Right atrium auricular region (tissue), 2 donors: ENCODE measurements at regions not wholly inside any gene's neighbourhood (a gene's known extent, or its start where the extent isn't known, plus 50 kb on each side); places are given as distances from the start of the nearest gene placed in this dataset.
A peak's percentile ranks its signal among the peaks of the same experiment; 100 is the strongest.

Source experiments
- DNase-seq: peaks from one replicate; pipeline ENCODE4 v3.0.0-alpha.2; 2019; ENCODE audit warnings: low spot score
- H3K27ac ChIP-seq, 2 donors: fragments of 200-600 bp; sonication (generic); 1 replicate in 1 of 2; 2 replicates in 1 of 2; pipeline ENCODE4 v1.5.1; 2016 to 2019
- H3K27me3 ChIP-seq, 2 donors: fragments of 200-600 bp; sonication (generic); one replicate each; pipeline versions ENCODE4 v1.5.1 to v1.6.0; 2017 to 2019
- H3K36me3 ChIP-seq: fragments of 200-600 bp; sonication (generic); one replicate; pipeline ENCODE4 v1.5.1; 2016
- H3K4me1 ChIP-seq, 2 donors: fragments of 200-600 bp; sonication (generic); one replicate each; pipeline versions ENCODE4 v1.5.1 to v1.6.0; 2017 to 2019
- H3K4me3 ChIP-seq, 2 donors: fragments of 200-600 bp; sonication (generic); 1 replicate in 1 of 2; 2 replicates in 1 of 2; pipeline ENCODE4 v1.5.1; 2017 to 2019; ENCODE audit warnings: mild to moderate bottlenecking in 1 of 2, moderate library complexity in 1 of 2
- H3K9me3 ChIP-seq, 2 donors: fragments of 200-600 bp; sonication (generic); one replicate each; pipeline ENCODE4 v1.5.1; 2019
- TF ChIP-seq, protein P1 (sequence below), 2 donors: fragments of 200-600 bp; sonication (generic); IDR thresholded peaks; one replicate each; pipeline ENCODE4 v1.5.1; 2019; ENCODE audit warnings: antibody characterized with exemption in 2 of 2

DNA sequence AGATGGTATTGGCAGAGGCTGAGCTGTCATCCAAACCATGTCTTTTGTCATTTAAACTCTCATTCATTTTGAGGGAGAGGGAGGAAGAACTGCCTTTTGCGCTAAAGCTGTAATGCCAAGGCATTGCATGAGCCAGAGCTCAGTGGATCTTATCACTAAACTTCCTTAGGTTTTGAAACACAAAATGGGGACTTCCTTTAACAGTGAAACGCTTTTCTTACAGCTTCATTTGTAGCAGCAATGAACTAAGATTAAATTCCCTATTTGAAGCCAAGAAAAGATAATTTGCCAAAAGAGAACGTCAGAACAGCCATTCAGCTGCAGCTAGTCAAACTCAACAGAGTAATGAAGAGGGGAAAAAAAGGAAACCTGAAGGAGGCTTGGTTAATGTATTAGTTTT is 143.5 kb upstream of the MMADHC start:
- H3K4me3 ChIP-seq = no peak overlapping the region
- no peaks in the 10 kb centered on the region for H3K36me3 ChIP-seq
- H3K9me3 ChIP-seq = no peaks in the 10 kb centered on the region
- peaks cover 0 to 3% of the 10 kb centered on the region in 2 donors for H3K4me1 ChIP-seq
- H3K27ac ChIP-seq = peak overlapping the region in 1 of 2 donors; percentile 27
- H3K27me3 ChIP-seq = no peaks in the 10 kb centered on the region
- TF ChIP-seq, protein P1, sequence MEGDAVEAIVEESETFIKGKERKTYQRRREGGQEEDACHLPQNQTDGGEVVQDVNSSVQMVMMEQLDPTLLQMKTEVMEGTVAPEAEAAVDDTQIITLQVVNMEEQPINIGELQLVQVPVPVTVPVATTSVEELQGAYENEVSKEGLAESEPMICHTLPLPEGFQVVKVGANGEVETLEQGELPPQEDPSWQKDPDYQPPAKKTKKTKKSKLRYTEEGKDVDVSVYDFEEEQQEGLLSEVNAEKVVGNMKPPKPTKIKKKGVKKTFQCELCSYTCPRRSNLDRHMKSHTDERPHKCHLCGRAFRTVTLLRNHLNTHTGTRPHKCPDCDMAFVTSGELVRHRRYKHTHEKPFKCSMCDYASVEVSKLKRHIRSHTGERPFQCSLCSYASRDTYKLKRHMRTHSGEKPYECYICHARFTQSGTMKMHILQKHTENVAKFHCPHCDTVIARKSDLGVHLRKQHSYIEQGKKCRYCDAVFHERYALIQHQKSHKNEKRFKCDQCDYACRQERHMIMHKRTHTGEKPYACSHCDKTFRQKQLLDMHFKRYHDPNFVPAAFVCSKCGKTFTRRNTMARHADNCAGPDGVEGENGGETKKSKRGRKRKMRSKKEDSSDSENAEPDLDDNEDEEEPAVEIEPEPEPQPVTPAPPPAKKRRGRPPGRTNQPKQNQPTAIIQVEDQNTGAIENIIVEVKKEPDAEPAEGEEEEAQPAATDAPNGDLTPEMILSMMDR (IDR thresholded peaks at IDR 0.05) = no peak
- no peak for DNase-seq

DNA sequence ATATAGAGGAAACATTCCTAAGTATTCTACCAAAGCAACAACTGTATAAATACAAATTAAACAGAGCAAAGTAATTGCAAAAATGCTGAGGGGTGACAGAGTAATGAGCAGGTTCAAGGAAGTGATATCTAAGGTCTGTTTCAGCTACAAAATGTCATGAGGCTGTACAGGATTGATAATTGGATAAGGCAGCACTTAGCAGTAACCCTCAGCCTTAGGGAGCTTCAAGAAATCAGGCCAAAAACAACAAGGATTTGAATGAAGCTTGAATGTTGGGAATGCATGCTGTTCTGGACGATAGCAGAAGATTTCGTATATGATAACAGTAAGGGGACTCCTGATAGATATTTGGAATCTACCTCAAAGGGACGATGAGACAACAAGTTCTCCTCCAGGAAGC is 142.0 kb upstream of the MMADHC start:
- H3K36me3 ChIP-seq = no peaks in the 10 kb centered on the region
- H3K4me3 ChIP-seq = no peak overlapping the region
- no peaks in the 10 kb centered on the region for H3K9me3 ChIP-seq
- no peaks in the 10 kb centered on the region for H3K27me3 ChIP-seq
- H3K27ac ChIP-seq = no peak overlapping the region
- DNase-seq = no peak
- peaks cover 0 to 3% of the 10 kb centered on the region in 2 donors for H3K4me1 ChIP-seq
- TF ChIP-seq, protein P1 (IDR thresholded peaks at IDR 0.05) = no peak

DNA sequence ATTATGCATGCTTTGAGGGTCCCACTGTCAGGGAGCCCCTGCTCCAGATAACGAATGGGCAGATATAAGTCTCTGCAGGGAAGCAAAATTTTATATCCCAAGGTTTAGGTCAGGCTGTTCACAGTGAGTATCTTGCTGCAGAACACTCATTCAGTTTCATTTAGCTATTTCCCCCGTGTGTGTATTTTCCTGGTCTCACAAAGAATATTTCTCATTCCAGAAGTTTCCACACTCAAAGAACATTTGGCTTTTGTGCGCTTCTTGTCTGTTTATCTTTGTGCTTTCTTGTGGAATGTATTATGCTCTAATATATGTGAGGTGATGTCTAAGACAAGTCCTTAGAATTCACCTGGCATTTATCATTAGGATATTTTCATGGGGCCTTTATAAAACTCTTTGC is 140.4 kb upstream of the MMADHC start:
- Histone ChIP-seq H3K9me3 (no peaks in the 10 kb centered on the region), H3K27me3 (no peaks in the 10 kb centered on the region), H3K27ac (no peak overlapping the region), H3K4me3 (no peak overlapping the region), H3K36me3 (no peaks in the 10 kb centered on the region), H3K4me1 (peaks cover 0 to 3% of the 10 kb centered on the region in 2 donors)
- TF ChIP-seq, protein P1 (IDR thresholded peaks at IDR 0.05) = no peak
- no peak for DNase-seq

DNA sequence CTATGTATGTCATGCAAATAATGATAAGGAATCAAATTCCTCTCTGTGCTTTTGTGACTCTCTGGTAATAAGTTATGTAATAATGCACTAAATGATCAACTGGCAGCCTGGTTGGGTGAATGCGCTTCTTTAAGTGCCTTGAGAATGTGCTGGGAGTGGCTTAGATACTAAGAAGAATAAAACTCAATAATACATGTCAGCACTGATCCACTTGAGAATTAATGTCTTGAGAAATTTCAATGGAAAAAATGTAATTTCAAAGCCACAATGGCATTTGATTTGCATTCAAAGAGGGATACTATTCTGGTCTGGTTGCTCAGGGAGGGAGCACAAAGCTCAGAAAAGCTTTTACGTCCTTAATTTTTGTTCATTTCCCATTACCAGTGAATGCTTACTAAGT is 137.7 kb upstream of the MMADHC start:
- H3K9me3 ChIP-seq = no peaks in the 10 kb centered on the region
- TF ChIP-seq, protein P1 (IDR thresholded peaks at IDR 0.05) = no peak
- H3K4me3 ChIP-seq = no peak overlapping the region
- no peaks in the 10 kb centered on the region for H3K27me3 ChIP-seq
- H3K27ac ChIP-seq = no peak overlapping the region
- H3K4me1 ChIP-seq = no peaks in the 10 kb centered on the region
- no peak for DNase-seq
- H3K36me3 ChIP-seq = no peaks in the 10 kb centered on the region

DNA sequence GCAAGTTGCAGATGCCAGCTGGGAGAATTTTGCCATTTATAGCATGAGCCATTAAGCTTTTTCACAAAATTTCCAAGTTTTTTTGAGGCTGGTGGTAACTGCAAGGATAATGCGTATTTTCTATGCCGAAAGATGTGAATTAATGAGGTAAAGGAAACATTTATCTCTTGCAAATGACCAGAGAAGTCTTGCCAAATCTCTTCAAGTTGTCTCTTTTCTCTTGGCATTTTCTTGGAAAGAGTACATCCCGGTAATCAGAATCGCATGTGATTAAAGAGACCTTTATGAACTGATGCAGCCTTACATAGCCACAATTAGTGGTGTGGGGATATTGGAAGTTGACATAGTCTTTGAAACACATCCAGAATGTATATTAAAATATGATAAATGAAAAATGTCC is 136.5 kb upstream of the MMADHC start:
- Histone ChIP-seq H3K4me1 (no peaks in the 10 kb centered on the region), H3K4me3 (no peak overlapping the region), H3K27ac (no peak overlapping the region), H3K27me3 (no peaks in the 10 kb centered on the region), H3K9me3 (no peaks in the 10 kb centered on the region), H3K36me3 (no peaks in the 10 kb centered on the region)
- TF ChIP-seq, protein P1 (IDR thresholded peaks at IDR 0.05) = no peak
- no peak for DNase-seq

DNA sequence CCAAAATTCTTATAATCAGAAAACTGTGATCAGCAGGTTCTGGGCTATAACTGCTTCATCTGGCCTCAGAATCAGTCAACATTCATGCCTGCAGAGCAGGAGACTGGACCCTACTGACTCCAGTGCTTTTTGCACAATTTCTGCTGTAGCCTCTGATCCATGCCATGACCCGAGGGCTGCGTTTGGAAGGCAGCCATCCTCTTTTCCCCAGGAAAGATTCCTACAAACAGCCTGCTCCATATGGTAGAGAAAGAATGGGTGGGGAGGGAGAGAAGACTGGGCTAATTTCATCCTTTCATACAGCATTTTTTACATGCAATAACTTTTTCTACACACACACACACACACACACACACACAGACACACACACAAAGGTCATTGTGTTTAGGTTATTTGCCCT is 133.0 kb upstream of the MMADHC start:
- Histone ChIP-seq H3K9me3 (no peaks in the 10 kb centered on the region), H3K27me3 (no peaks in the 10 kb centered on the region), H3K36me3 (no peaks in the 10 kb centered on the region), H3K4me3 (no peak overlapping the region), H3K4me1 (no peaks in the 10 kb centered on the region), H3K27ac (no peak overlapping the region)
- TF ChIP-seq, protein P1 (IDR thresholded peaks at IDR 0.05) = no peak
- no peak for DNase-seq
